IMR-90 (cell line): ENCODE measurements at regions not wholly inside any gene's neighbourhood (a gene's known extent, or its start where the extent isn't known, plus 50 kb on each side); places are given as distances from the start of the nearest gene placed in this dataset.

Experiments used
- BHLHE40 ChIP-seq: fragments of 150-350 bp; IDR thresholded peaks from 2 replicates; pipeline ENCODE4 v1.6.1; 2016; ENCODE audit warnings: mild to moderate bottlenecking, low read depth, low read length
- CTCF ChIP-seq: conservative IDR thresholded peaks from 2 replicates; pipeline ENCODE4 v1.5.1; 2012; ENCODE audit warnings: mild to moderate bottlenecking, low read depth, low read length, improper control_type of control experiment
- POLR2A ChIP-seq: IDR thresholded peaks from 2 replicates; pipeline ENCODE4 v1.6.1; 2012; ENCODE audit warnings: mild to moderate bottlenecking, low read depth, low read length
- RAD21 ChIP-seq: IDR thresholded peaks from 2 replicates; pipeline ENCODE4 v1.6.1; 2012; ENCODE audit warnings: low read length, improper control_type of control experiment
- SMC3 ChIP-seq: fragments of 150-350 bp; IDR thresholded peaks from 2 replicates; pipeline ENCODE4 v1.6.1; 2016; ENCODE audit warnings: low read depth, mild to moderate bottlenecking, antibody characterized with exemption, low read length, moderate library complexity

- TF ChIP-seq CTCF (no peak), POLR2A (no peak), SMC3 (no peak), RAD21 (no peak), BHLHE40 (no peak)
Measured at GRCh38 chr9:101849102-101849707, 110.8 kb upstream of the GRIN3A start.
